K562 (cell line): ENCODE measurements at regions not wholly inside any gene's neighbourhood (a gene's known extent, or its start where the extent isn't known, plus 50 kb on each side); places are given as distances from the start of the nearest gene placed in this dataset.

ENCODE experiments used
- CBFA2T3 ChIP-seq: fragments of 450-650 bp; IDR thresholded peaks from 2 replicates; pipeline ENCODE4 v1.6.1; 2017
- CEBPB ChIP-seq: fragments of 450-650 bp; IDR thresholded peaks from 2 replicates; pipeline ENCODE4 v1.6.1; 2016; ENCODE audit warnings: missing genetic modification characterization, missing compliant biosample characterization
- EGR1 ChIP-seq: fragments of 450-650 bp; conservative IDR thresholded peaks from 2 replicates; pipeline ENCODE4 v1.6.1; 2017; ENCODE audit warnings: mild to moderate bottlenecking
- FOSL1 ChIP-seq: fragments of 200-800 bp; sonication (Bioruptor generic); conservative IDR thresholded peaks from 2 replicates; pipeline ENCODE4 v1.6.1; 2016; ENCODE audit warnings: missing genetic modification characterization, missing compliant biosample characterization
- JUND ChIP-seq, 2 experiments: IDR thresholded peaks; 2 replicates in 1 of 2; 3 replicates in 1 of 2; pipeline ENCODE4 v1.6.1; 2011; ENCODE audit warnings: borderline replicate concordance in 2 of 2, low read depth in 2 of 2, low read length in 2 of 2, improper control_type of control experiment in 1 of 2, missing biosample characterization in 1 of 2, missing genetic modification characterization in 1 of 2, missing genetic modification reagents in 1 of 2
- MBD1 ChIP-seq: fragments of 250-450 bp; sonication (Bioruptor Pico); IDR thresholded peaks from 2 replicates; pipeline ENCODE4 v1.8.0; 2022; ENCODE audit warnings: inconsistent platforms
- NFYB ChIP-seq: IDR thresholded peaks from 2 replicates; pipeline ENCODE4 v1.6.1; 2011; ENCODE audit warnings: mild to moderate bottlenecking, moderate library complexity; ENCODE audit not compliant: insufficient read length; ENCODE audit errors: extremely low read depth
- POLR2H ChIP-seq: IDR thresholded peaks from 2 replicates; pipeline ENCODE4 v1.6.1; 2016; ENCODE audit warnings: missing genetic modification characterization, low read depth, mild to moderate bottlenecking, control low read depth, missing compliant biosample characterization, moderate library complexity
- SMARCE1 ChIP-seq: fragments of 450-650 bp; IDR thresholded peaks from 2 replicates; pipeline ENCODE4 v1.7.1; 2016; ENCODE audit warnings: mild to moderate bottlenecking
- SNAPC5 ChIP-seq: fragments of 250-450 bp; sonication (Bioruptor Pico); IDR thresholded peaks from 2 replicates; pipeline ENCODE4 v1.8.0; 2021; ENCODE audit warnings: moderate library complexity, mild to moderate bottlenecking, inconsistent platforms
- ZNF586 ChIP-seq: fragments of 450-650 bp; formaldehyde crosslinking; conservative IDR thresholded peaks from 2 replicates; pipeline ENCODE4 v1.4.0; 2020; ENCODE audit warnings: mild to moderate bottlenecking, moderate library complexity
- TF ChIP-seq, protein P1 (sequence below), 2 experiments: IDR thresholded peaks in 1 of 2; conservative IDR thresholded peaks in 1 of 2; 2 replicates each; pipeline ENCODE4 v1.6.1; 2016; ENCODE audit warnings: low read depth in 2 of 2, mild to moderate bottlenecking in 1 of 2, missing compliant biosample characterization in 1 of 2, missing genetic modification characterization in 1 of 2, moderate library complexity in 1 of 2
- TF ChIP-seq, protein P2 (sequence below): fragments of 450-650 bp; IDR thresholded peaks from 2 replicates; pipeline ENCODE4 v1.7.1; 2018; ENCODE audit warnings: mild to moderate bottlenecking, low read depth; ENCODE audit not compliant: partially characterized antibody
- TF ChIP-seq, protein P3 (sequence below): IDR thresholded peaks from 3 replicates; pipeline ENCODE4 v1.6.1; 2011; ENCODE audit warnings: borderline replicate concordance, mild to moderate bottlenecking; ENCODE audit not compliant: insufficient read length, insufficient read depth

GRCh38 chr5:135139381-135140134, 105.5 kb upstream of the PITX1 start (continued):
- TF ChIP-seq, protein P1, sequence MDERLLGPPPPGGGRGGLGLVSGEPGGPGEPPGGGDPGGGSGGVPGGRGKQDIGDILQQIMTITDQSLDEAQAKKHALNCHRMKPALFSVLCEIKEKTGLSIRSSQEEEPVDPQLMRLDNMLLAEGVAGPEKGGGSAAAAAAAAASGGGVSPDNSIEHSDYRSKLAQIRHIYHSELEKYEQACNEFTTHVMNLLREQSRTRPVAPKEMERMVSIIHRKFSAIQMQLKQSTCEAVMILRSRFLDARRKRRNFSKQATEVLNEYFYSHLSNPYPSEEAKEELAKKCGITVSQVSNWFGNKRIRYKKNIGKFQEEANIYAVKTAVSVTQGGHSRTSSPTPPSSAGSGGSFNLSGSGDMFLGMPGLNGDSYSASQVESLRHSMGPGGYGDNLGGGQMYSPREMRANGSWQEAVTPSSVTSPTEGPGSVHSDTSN (CRISPR knock-in tag; IDR thresholded peaks at IDR 0.05; ENCODE audit: low read depth), result no peak
- TF ChIP-seq, protein P1 (tag; conservative IDR thresholded peaks at IDR 0.05; ENCODE audit: low read depth), result no peak; the same call in 1 of the 2 replicates
- TF ChIP-seq JUND (IDR thresholded peaks at IDR 0.05; ENCODE audit: borderline replicate concordance, low read depth, low read length) (peak; percentile 89), JUND (tag; IDR thresholded peaks at IDR 0.05; ENCODE audit: borderline replicate concordance, low read depth, low read length) (peak; percentile 70; the same call in 1 of the 3 replicates), SMARCE1 (peak; percentile 59), MBD1 (CRISPR knock-in tag) (no peak), NFYB (no peak), FOSL1 (tag) (peak; percentile 88), ZNF586 (CRISPR knock-in tag) (no peak), SNAPC5 (no peak), POLR2H (tag) (no peak), EGR1 (peak; percentile 78), CBFA2T3 (0 out of 2 replicates have a peak, but pooled peaks have one; percentile 5), CEBPB (tag) (peak; percentile 97)
- TF ChIP-seq, protein P2, sequence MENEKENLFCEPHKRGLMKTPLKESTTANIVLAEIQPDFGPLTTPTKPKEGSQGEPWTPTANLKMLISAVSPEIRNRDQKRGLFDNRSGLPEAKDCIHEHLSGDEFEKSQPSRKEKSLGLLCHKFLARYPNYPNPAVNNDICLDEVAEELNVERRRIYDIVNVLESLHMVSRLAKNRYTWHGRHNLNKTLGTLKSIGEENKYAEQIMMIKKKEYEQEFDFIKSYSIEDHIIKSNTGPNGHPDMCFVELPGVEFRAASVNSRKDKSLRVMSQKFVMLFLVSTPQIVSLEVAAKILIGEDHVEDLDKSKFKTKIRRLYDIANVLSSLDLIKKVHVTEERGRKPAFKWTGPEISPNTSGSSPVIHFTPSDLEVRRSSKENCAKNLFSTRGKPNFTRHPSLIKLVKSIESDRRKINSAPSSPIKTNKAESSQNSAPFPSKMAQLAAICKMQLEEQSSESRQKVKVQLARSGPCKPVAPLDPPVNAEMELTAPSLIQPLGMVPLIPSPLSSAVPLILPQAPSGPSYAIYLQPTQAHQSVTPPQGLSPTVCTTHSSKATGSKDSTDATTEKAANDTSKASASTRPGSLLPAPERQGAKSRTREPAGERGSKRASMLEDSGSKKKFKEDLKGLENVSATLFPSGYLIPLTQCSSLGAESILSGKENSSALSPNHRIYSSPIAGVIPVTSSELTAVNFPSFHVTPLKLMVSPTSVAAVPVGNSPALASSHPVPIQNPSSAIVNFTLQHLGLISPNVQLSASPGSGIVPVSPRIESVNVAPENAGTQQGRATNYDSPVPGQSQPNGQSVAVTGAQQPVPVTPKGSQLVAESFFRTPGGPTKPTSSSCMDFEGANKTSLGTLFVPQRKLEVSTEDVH, result no peak
- TF ChIP-seq, protein P3, sequence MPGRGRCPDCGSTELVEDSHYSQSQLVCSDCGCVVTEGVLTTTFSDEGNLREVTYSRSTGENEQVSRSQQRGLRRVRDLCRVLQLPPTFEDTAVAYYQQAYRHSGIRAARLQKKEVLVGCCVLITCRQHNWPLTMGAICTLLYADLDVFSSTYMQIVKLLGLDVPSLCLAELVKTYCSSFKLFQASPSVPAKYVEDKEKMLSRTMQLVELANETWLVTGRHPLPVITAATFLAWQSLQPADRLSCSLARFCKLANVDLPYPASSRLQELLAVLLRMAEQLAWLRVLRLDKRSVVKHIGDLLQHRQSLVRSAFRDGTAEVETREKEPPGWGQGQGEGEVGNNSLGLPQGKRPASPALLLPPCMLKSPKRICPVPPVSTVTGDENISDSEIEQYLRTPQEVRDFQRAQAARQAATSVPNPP, result no peak
- TF ChIP-seq, all 486 proteins: peak for 20
